HEK293 (cell line): ENCODE measurements at regions not wholly inside any gene's neighbourhood (a gene's known extent, or its start where the extent isn't known, plus 50 kb on each side); places are given as distances from the start of the nearest gene placed in this dataset.

Source experiments
- CTCF ChIA-PET: fragments of 350-600 bp; formaldehyde crosslinking; extraction: SDS; loops from one replicate; lab custom pipeline; 2021; ENCODE audit warnings: antibody characterized with exemption; lab: Yijun Ruan, JAX
- POLR2A ChIA-PET: fragments of 300-600 bp; formaldehyde crosslinking; extraction: SDS; loops from one replicate; lab custom pipeline; 2020; ENCODE audit warnings: antibody characterized with exemption, inconsistent platforms; lab: Yijun Ruan, JAX
- H3K27ac ChIP-seq: fragments of 200-500 bp; sonication (Bioruptor generic); 2 replicates; pipeline ENCODE4 v1.5.1; 2014; ENCODE audit warnings: low read depth, low read length, control low read depth, inconsistent platforms; ENCODE audit errors: extremely low read depth
- H3K36me3 ChIP-seq, 2 experiments: fragments of 200-500 bp in 1 of 2; sonication (Bioruptor generic) in 1 of 2; 1 replicate in 1 of 2; 2 replicates in 1 of 2; pipeline ENCODE4 v1.5.1; 2014 to 2017; ENCODE audit warnings: inconsistent platforms in 2 of 2, low read length in 2 of 2; ENCODE audit not compliant: control insufficient read depth in 2 of 2, insufficient read depth in 1 of 2
- H3K4me1 ChIP-seq: fragments of 200-500 bp; sonication (Bioruptor generic); 2 replicates; pipeline ENCODE4 v1.5.1; 2014; ENCODE audit warnings: mild to moderate bottlenecking, low read length, inconsistent platforms; ENCODE audit not compliant: control insufficient read depth, insufficient read depth
- H3K4me3 ChIP-seq: 2 replicates; pipeline ENCODE4 v1.5.1; 2011; ENCODE audit warnings: low read depth, mild to moderate bottlenecking, control low read depth, low read length, moderate library complexity
- H3K9me3 ChIP-seq: fragments of 200-500 bp; sonication (Bioruptor generic); 2 replicates; pipeline ENCODE4 v1.5.1; 2014; ENCODE audit warnings: low read depth, low read length, inconsistent platforms; ENCODE audit not compliant: control insufficient read depth, insufficient read depth
- GLIS1 ChIP-seq: fragments of 450-650 bp; formaldehyde crosslinking; IDR thresholded peaks from 2 replicates; pipeline ENCODE4 v1.5.1; 2016; ENCODE audit warnings: missing biosample characterization, missing genetic modification characterization
- HOXA7 ChIP-seq: sonication (generic); formaldehyde crosslinking; IDR thresholded peaks from 2 replicates; pipeline ENCODE4 v1.8.1; 2022; ENCODE audit warnings: missing genetic modification reagents, borderline replicate concordance
- INSM2 ChIP-seq: fragments of 450-650 bp; formaldehyde crosslinking; IDR thresholded peaks from 2 replicates; pipeline ENCODE4 v1.5.1; 2016; ENCODE audit warnings: missing biosample characterization, missing genetic modification characterization
- KLF10 ChIP-seq: fragments of 450-650 bp; IDR thresholded peaks from 2 replicates; pipeline ENCODE4 v1.5.1; 2018; ENCODE audit warnings: missing biosample characterization, mild to moderate bottlenecking, missing genetic modification characterization
- KLF17 ChIP-seq: fragments of 450-650 bp; formaldehyde crosslinking; IDR thresholded peaks from 2 replicates; pipeline ENCODE4 v1.5.1; 2016; ENCODE audit warnings: missing biosample characterization, missing genetic modification characterization
- OSR2 ChIP-seq: fragments of 450-650 bp; formaldehyde crosslinking; IDR thresholded peaks from 2 replicates; pipeline ENCODE4 v1.5.1; 2016; ENCODE audit warnings: missing biosample characterization, missing genetic modification characterization
- PATZ1 ChIP-seq: fragments of 450-650 bp; formaldehyde crosslinking; IDR thresholded peaks from 2 replicates; pipeline ENCODE4 v1.5.1; 2016; ENCODE audit warnings: missing biosample characterization, missing genetic modification characterization
- ZBTB17 ChIP-seq: fragments of 450-650 bp; formaldehyde crosslinking; IDR thresholded peaks from 2 replicates; pipeline ENCODE4 v1.5.1; 2016; ENCODE audit warnings: missing biosample characterization, missing genetic modification characterization
- ZBTB20 ChIP-seq: fragments of 450-650 bp; formaldehyde crosslinking; IDR thresholded peaks from 2 replicates; pipeline ENCODE4 v1.5.1; 2016; ENCODE audit warnings: missing biosample characterization, missing genetic modification characterization
- ZBTB21 ChIP-seq: fragments of 450-650 bp; formaldehyde crosslinking; IDR thresholded peaks from 2 replicates; pipeline ENCODE4 v1.5.1; 2017; ENCODE audit warnings: missing biosample characterization, missing genetic modification characterization
- ZBTB49 ChIP-seq: fragments of 450-650 bp; formaldehyde crosslinking; IDR thresholded peaks from 2 replicates; pipeline ENCODE4 v1.5.1; 2016; ENCODE audit warnings: missing biosample characterization, missing genetic modification characterization, low read depth
- ZBTB8A ChIP-seq: fragments of 450-650 bp; formaldehyde crosslinking; IDR thresholded peaks from 2 replicates; pipeline ENCODE4 v1.5.1; 2016; ENCODE audit warnings: missing biosample characterization, missing genetic modification characterization
- ZNF114 ChIP-seq: fragments of 450-650 bp; formaldehyde crosslinking; IDR thresholded peaks from 2 replicates; pipeline ENCODE4 v1.5.0; 2017; ENCODE audit warnings: missing biosample characterization, missing genetic modification characterization
- ZNF155 ChIP-seq: fragments of 450-650 bp; formaldehyde crosslinking; IDR thresholded peaks from 2 replicates; pipeline ENCODE4 v1.5.1; 2016; ENCODE audit warnings: missing biosample characterization, missing genetic modification characterization
- ZNF157 ChIP-seq: fragments of 450-650 bp; formaldehyde crosslinking; IDR thresholded peaks from 2 replicates; pipeline ENCODE4 v1.5.1; 2016; ENCODE audit warnings: missing biosample characterization, missing genetic modification characterization
- ZNF221 ChIP-seq: fragments of 450-650 bp; formaldehyde crosslinking; IDR thresholded peaks from 2 replicates; pipeline ENCODE4 v1.5.1; 2017; ENCODE audit warnings: missing biosample characterization, missing genetic modification characterization, borderline replicate concordance
- ZNF248 ChIP-seq: fragments of 450-650 bp; formaldehyde crosslinking; IDR thresholded peaks from 2 replicates; pipeline ENCODE4 v1.5.1; 2017; ENCODE audit warnings: missing biosample characterization, missing genetic modification characterization
- ZNF26 ChIP-seq: fragments of 450-650 bp; formaldehyde crosslinking; IDR thresholded peaks from 2 replicates; pipeline ENCODE4 v1.5.1; 2016; ENCODE audit warnings: missing biosample characterization, missing genetic modification characterization
- ZNF335 ChIP-seq: fragments of 450-650 bp; formaldehyde crosslinking; conservative IDR thresholded peaks from 2 replicates; pipeline ENCODE4 v1.5.1; 2016; ENCODE audit warnings: missing biosample characterization, missing genetic modification characterization
- ZNF362 ChIP-seq: fragments of 450-650 bp; formaldehyde crosslinking; IDR thresholded peaks from 2 replicates; pipeline ENCODE4 v1.5.1; 2016; ENCODE audit warnings: missing biosample characterization, missing genetic modification characterization
- ZNF510 ChIP-seq: fragments of 450-650 bp; formaldehyde crosslinking; IDR thresholded peaks from 2 replicates; pipeline ENCODE4 v1.5.1; 2018; ENCODE audit warnings: mild to moderate bottlenecking, missing genetic modification characterization, missing biosample characterization; ENCODE audit not compliant: insufficient replicate concordance
- ZNF561 ChIP-seq: fragments of 450-650 bp; IDR thresholded peaks from 2 replicates; pipeline ENCODE4 v1.5.1; 2018; ENCODE audit warnings: missing biosample characterization, missing genetic modification characterization, borderline replicate concordance
- ZNF785 ChIP-seq: fragments of 450-650 bp; formaldehyde crosslinking; IDR thresholded peaks from 2 replicates; pipeline ENCODE4 v1.5.1; 2016; ENCODE audit warnings: missing biosample characterization, missing genetic modification characterization

- no peaks in the 10 kb centered on the region for H3K4me1 ChIP-seq
- no peak overlapping the region for H3K27ac ChIP-seq
- no peaks in the 10 kb centered on the region for H3K9me3 ChIP-seq
- no peak for TF ChIP-seq ZNF335 (tag by site-specific recombination)
- no peak for TF ChIP-seq HOXA7 (CRISPR knock-in tag)
- no peak for TF ChIP-seq ZNF248 (tag by site-specific recombination)
- no peak for TF ChIP-seq ZBTB8A (tag by site-specific recombination)
- TF ChIP-seq OSR2 (tag by site-specific recombination) = no peak
- no peak for TF ChIP-seq ZNF561 (tag by site-specific recombination)
- TF ChIP-seq ZNF362 (tag by site-specific recombination) = no peak
- no peak for TF ChIP-seq ZNF157 (tag by site-specific recombination)
- no peak for TF ChIP-seq ZBTB17 (tag by site-specific recombination)
- CTCF ChIA-PET = interaction anchor here (0.6 to 1.2 kb wide), 4 partner anchors 44 to 696 kb away, joined by 3 to 5 read pairs (median 4); no protein-coding TSS in a partner anchor
- H3K4me3 ChIP-seq = no peak overlapping the region
- POLR2A ChIA-PET = no interaction called here
- no peaks in the 10 kb centered on the region for H3K36me3 ChIP-seq
Observed at GRCh38 chr12:114122016-114122415, 155.9 kb upstream of the RBM19 start.

- Histone ChIP-seq H3K27ac (no peak overlapping the region), H3K4me3 (no peak overlapping the region), H3K36me3 (no peaks in the 10 kb centered on the region), H3K4me1 (no peaks in the 10 kb centered on the region), H3K9me3 (peaks cover 4% of the 10 kb centered on the region; the same call in 1 of the 2 replicates)
- no peak for TF ChIP-seq ZNF221 (tag by site-specific recombination)
- CTCF ChIA-PET = no interaction called here
- POLR2A ChIA-PET = no interaction called here
Observed at GRCh38 chr12:114119316-114119715, 153.2 kb upstream of the RBM19 start.

- no peaks in the 10 kb centered on the region for H3K9me3 ChIP-seq
- CTCF ChIA-PET = no interaction called here
- no peaks in the 10 kb centered on the region for H3K4me1 ChIP-seq
- no peaks in the 10 kb centered on the region for H3K36me3 ChIP-seq
- no peak overlapping the region for H3K4me3 ChIP-seq
- H3K27ac ChIP-seq = no peak overlapping the region
- POLR2A ChIA-PET = no interaction called here
- TF ChIP-seq KLF17 (tag by site-specific recombination) = no peak
- no peak for TF ChIP-seq ZNF785 (tag by site-specific recombination)
- TF ChIP-seq OSR2 (tag by site-specific recombination) = no peak
- TF ChIP-seq ZNF26 (tag by site-specific recombination) = no peak
- TF ChIP-seq ZBTB49 (tag by site-specific recombination) = no peak
- no peak for TF ChIP-seq ZNF155 (tag by site-specific recombination)
- no peak for TF ChIP-seq KLF10
- no peak for TF ChIP-seq ZBTB20 (tag by site-specific recombination)
- TF ChIP-seq PATZ1 (tag by site-specific recombination) = no peak
- no peak for TF ChIP-seq GLIS1
- TF ChIP-seq ZNF114 = no peak
- TF ChIP-seq INSM2 (tag by site-specific recombination) = no peak
- no peak for TF ChIP-seq ZNF510 (tag by site-specific recombination)
- no peak for TF ChIP-seq ZBTB21 (tag by site-specific recombination)
Observed at GRCh38 chr12:114096461-114096860, 130.3 kb upstream of the RBM19 start.
